Transverse colon (tissue), 4 donors: ENCODE measurements at regions not wholly inside any gene's neighbourhood (a gene's known extent, or its start where the extent isn't known, plus 50 kb on each side); places are given as distances from the start of the nearest gene placed in this dataset.

Experiments
- DNase-seq: peaks from one replicate; pipeline ENCODE4 v3.0.0-alpha.2; 2019
- H3K27ac ChIP-seq, 4 donors: fragments of 200-600 bp; sonication (generic); 2 replicates each; pipeline ENCODE4 v1.5.1; 2016 to 2018; ENCODE audit warnings: inconsistent platforms in 4 of 4
- H3K27me3 ChIP-seq: fragments of 200-600 bp; sonication (generic); 2 replicates; pipeline ENCODE4 v1.5.1; 2017; ENCODE audit warnings: inconsistent platforms
- H3K36me3 ChIP-seq, 4 donors: fragments of 200-600 bp; sonication (generic); 2 replicates each; pipeline ENCODE4 v1.5.1; 2017 to 2019; ENCODE audit warnings: inconsistent platforms in 4 of 4
- H3K4me1 ChIP-seq, 4 donors: fragments of 200-600 bp; sonication (generic); 2 replicates each; pipeline ENCODE4 v1.5.1; 2017 to 2020; ENCODE audit warnings: inconsistent platforms in 4 of 4
- H3K4me3 ChIP-seq, 4 donors: fragments of 200-600 bp; sonication (generic); 1 replicate in 1 of 4; 2 replicates in 3 of 4; pipeline versions ENCODE4 v1.5.1 to v1.6.1; 2017 to 2019; ENCODE audit warnings: inconsistent platforms in 4 of 4
- H3K9me3 ChIP-seq, 2 donors: fragments of 200-600 bp; sonication (generic); 2 replicates each; pipeline ENCODE4 v1.5.1; 2017 to 2019; ENCODE audit warnings: inconsistent platforms in 2 of 2
- EP300 ChIP-seq: sonication (generic); formaldehyde crosslinking; IDR thresholded peaks from one replicate; pipeline ENCODE4 v1.6.1; 2017; ENCODE audit warnings: antibody characterized with exemption, low read depth
- POLR2A ChIP-seq: fragments of 450-650 bp; IDR thresholded peaks from one replicate; pipeline ENCODE4 v1.6.1; 2016; ENCODE audit warnings: antibody characterized with exemption, mild to moderate bottlenecking, moderate library complexity
- POLR2AphosphoS5 ChIP-seq, 3 donors: sonication (generic); formaldehyde crosslinking; IDR thresholded peaks; one replicate each; pipeline ENCODE4 v1.6.1; 2016; ENCODE audit warnings: antibody characterized with exemption in 3 of 3
- WGBS, 2 donors: methylation state at CpG; one replicate each; pipeline ENCODE4 v1.1.5; 2018; ENCODE audit warnings: low coverage in 1 of 2; 5-methylcytosine and 5-hydroxymethylcytosine counted together
- in situ Hi-C, 4 donors: fragments of 200-750 bp; cut with MboI; loops; one replicate each; pipeline versions ENCODE4 v1.15.0 to v1.15.1; 2017; ENCODE audit warnings: low sequenced_read_pairs in 3 of 4, low pct_ligation_motif_present in 1 of 4, low pct_unique_long_range_greater_than_20kb in 1 of 4
- intact Hi-C: fragments of 100-400 bp; cut with DNase I; formaldehyde crosslinking; loops from one replicate; pipeline ENCODE4 v1.15.1; 2023; ENCODE audit warnings: low total_unique reads
- TF ChIP-seq, protein P1 (sequence below), 5 experiments: fragments of 200-600 bp in 3 of 5; fragments of 450-650 bp in 2 of 5; sonication (generic) in 3 of 5; IDR thresholded peaks; 1 replicate in 2 of 5; 2 replicates in 3 of 5; pipeline ENCODE4 v1.5.1; 2016 to 2017; ENCODE audit warnings: antibody characterized with exemption in 5 of 5, inconsistent platforms in 3 of 5, mild to moderate bottlenecking in 2 of 5, moderate library complexity in 1 of 5

DNA sequence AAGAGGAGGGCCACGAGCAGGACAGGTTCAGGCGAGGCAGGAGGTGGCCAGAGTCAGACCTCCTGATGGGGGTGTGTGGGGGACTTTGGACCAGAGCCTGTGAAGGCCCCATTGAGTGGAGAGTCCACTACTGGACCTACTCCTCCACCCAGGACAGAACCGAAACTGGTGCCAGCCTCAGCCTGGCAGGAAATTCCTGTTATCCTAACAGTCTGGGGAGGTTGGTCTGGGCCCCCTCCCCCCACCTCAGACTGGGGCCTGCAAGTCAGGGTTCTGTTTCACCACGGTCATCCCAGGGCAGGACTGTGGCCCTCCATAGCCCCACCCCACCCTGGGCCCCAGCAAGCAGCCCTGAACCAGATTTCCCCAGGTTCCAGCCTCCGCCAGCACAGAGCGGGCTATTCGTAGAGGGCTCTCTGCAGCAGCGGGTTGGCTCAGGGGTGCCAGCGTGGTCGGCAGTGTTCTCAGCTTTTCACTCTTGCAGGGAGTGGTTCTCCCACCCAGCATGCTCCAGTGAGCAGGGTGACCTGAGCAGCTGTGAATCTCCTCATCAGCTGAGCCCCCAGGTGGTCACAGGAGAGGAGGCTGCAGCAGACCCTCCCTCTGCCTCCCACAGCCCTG is 217.3 kb downstream of the TBC1D2B start:
- DNase-seq, result no peak
- Histone ChIP-seq H3K36me3 (no peaks in the 10 kb centered on the region), H3K27me3 (no peaks in the 10 kb centered on the region), H3K4me3 (no peak overlapping the region), H3K27ac (peak overlapping the region in 2 of 4 donors; percentile 14 to 40), H3K9me3 (no peaks in the 10 kb centered on the region), H3K4me1 (peaks cover 0 to 13% (median 6%) of the 10 kb centered on the region in 4 donors)
- intact Hi-C loops, result no loop called here
- no peak for TF ChIP-seq POLR2A
- TF ChIP-seq, protein P1, sequence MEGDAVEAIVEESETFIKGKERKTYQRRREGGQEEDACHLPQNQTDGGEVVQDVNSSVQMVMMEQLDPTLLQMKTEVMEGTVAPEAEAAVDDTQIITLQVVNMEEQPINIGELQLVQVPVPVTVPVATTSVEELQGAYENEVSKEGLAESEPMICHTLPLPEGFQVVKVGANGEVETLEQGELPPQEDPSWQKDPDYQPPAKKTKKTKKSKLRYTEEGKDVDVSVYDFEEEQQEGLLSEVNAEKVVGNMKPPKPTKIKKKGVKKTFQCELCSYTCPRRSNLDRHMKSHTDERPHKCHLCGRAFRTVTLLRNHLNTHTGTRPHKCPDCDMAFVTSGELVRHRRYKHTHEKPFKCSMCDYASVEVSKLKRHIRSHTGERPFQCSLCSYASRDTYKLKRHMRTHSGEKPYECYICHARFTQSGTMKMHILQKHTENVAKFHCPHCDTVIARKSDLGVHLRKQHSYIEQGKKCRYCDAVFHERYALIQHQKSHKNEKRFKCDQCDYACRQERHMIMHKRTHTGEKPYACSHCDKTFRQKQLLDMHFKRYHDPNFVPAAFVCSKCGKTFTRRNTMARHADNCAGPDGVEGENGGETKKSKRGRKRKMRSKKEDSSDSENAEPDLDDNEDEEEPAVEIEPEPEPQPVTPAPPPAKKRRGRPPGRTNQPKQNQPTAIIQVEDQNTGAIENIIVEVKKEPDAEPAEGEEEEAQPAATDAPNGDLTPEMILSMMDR (IDR thresholded peaks at IDR 0.05), result no peak
- no peak for TF ChIP-seq POLR2AphosphoS5 (IDR thresholded peaks at IDR 0.05)
- TF ChIP-seq EP300, result no peak
- in situ Hi-C loops, result no loop called here
- WGBS, 2 donors, result 80% methylated on average over 7 of the region's 10 CpGs; no CpG with 5 or more reads in 1 of the 2 donors

DNA sequence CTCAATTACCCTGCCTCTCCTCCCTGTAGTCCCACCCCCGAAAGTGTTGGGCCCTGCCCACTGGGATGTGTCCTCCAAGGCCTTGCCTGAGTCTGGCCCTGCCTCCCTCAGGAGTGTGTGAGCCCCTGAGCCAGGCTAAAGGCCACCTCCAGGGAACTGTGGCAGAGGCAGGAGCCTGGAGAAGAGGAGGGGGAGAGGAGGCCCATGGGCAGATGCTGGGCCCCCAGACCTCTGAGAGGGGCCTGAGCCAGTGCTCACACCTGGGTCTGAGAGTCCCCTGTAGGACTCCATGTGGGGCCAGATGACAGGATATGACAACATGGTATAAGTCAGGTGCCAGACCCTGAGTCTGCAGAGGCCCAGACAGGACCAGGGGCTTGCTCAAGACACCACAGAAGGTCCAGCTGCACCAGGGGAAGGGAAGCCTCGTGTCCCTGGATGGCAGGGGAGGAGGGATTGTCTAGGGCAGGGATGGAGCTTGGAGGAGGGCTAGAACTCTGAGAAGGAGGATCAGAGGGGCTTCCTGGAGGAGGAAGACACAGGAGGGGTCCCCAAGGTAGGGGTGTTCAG is 217.9 kb downstream of the TBC1D2B start:
- no peaks in the 10 kb centered on the region for H3K36me3 ChIP-seq
- peaks cover 0 to 13% (median 6%) of the 10 kb centered on the region in 4 donors for H3K4me1 ChIP-seq
- intact Hi-C loops, result no loop called here
- H3K27me3 ChIP-seq, result no peaks in the 10 kb centered on the region
- in situ Hi-C loops, result no loop called here
- DNase-seq, result peak; percentile 82
- H3K9me3 ChIP-seq, result no peaks in the 10 kb centered on the region
- WGBS, 2 donors, result 71% methylated on average over 2 of the region's 2 CpGs; no CpG with 5 or more reads in 1 of the 2 donors
- no peak for TF ChIP-seq POLR2AphosphoS5 (IDR thresholded peaks at IDR 0.05)
- no peak for TF ChIP-seq POLR2A
- TF ChIP-seq EP300, result no peak
- TF ChIP-seq, protein P1 (IDR thresholded peaks at IDR 0.05), result no peak
- H3K27ac ChIP-seq, result peak overlapping the region in 2 of 4 donors; percentile 14 to 40
- no peak overlapping the region for H3K4me3 ChIP-seq

GRCh38 chr15:77858792-77859490 is 218.6 kb downstream of the TBC1D2B start:
- H3K4me3 ChIP-seq, result no peak overlapping the region
- no peaks in the 10 kb centered on the region for H3K36me3 ChIP-seq
- peaks cover 0 to 13% (median 6%) of the 10 kb centered on the region in 4 donors for H3K4me1 ChIP-seq
- no peaks in the 10 kb centered on the region for H3K27me3 ChIP-seq
- TF ChIP-seq, protein P1 (IDR thresholded peaks at IDR 0.05), result no peak
- TF ChIP-seq POLR2A, result no peak
- TF ChIP-seq POLR2AphosphoS5 (IDR thresholded peaks at IDR 0.05), result no peak
- no peak for TF ChIP-seq EP300
- WGBS, 2 donors, result 53% methylated on average over 11 of the region's 11 CpGs; no CpG with 5 or more reads in 1 of the 2 donors
- intact Hi-C loops (no loop called here), in situ Hi-C loops (no loop called here)
- peak overlapping the region in 3 of 4 donors; percentile 15 to 41 (median 40) for H3K27ac ChIP-seq
- no peaks in the 10 kb centered on the region for H3K9me3 ChIP-seq
- no peak for DNase-seq

DNA sequence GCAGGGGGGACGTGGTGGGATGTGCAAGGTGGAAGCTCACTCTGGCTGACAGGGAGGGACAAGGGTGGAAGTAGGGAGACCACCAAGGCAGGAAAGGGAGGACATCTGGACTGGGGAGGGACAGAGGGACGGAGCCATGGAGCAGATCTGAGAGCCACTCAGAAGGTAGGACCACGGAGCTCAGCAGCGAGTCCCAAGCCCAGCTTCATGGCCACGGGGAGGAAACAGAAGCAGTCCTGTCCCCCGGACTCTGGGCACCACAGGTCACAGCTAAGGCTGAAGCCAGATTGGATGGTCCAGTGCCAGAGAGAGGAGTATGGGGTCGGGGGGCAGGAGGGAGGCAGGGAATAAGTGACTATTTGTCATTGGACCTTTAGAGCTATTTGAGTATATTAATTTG is 220.1 kb downstream of the TBC1D2B start:
- H3K27ac ChIP-seq, result no peak overlapping the region
- no peak for DNase-seq
- H3K4me1 ChIP-seq, result peaks cover 3 to 18% (median 11%) of the 10 kb centered on the region in 4 donors
- no peaks in the 10 kb centered on the region for H3K27me3 ChIP-seq
- H3K4me3 ChIP-seq, result no peak overlapping the region
- H3K36me3 ChIP-seq, result no peaks in the 10 kb centered on the region
- intact Hi-C loops, result no loop called here
- in situ Hi-C loops, result no loop called here
- 83 to 84% methylated on average over 4 to 7 of the region's 7 CpGs for WGBS, 2 donors
- TF ChIP-seq, protein P1 (IDR thresholded peaks at IDR 0.05), result no peak
- no peaks in the 10 kb centered on the region for H3K9me3 ChIP-seq
